Mucosa of stomach (tissue), 1 donor: ENCODE measurements at regions not wholly inside any gene's neighbourhood (a gene's known extent, or its start where the extent isn't known, plus 50 kb on each side); places are given as distances from the start of the nearest gene placed in this dataset.

Experiments used
- H3K27me3 ChIP-seq: one replicate; pipeline ENCODE4 v1.7.0; 2013; ENCODE audit warnings: mild to moderate bottlenecking, low read length; ENCODE audit not compliant: control insufficient read depth, insufficient read depth
- H3K36me3 ChIP-seq: one replicate; pipeline ENCODE4 v1.7.0; 2013; ENCODE audit warnings: low read length; ENCODE audit not compliant: control insufficient read depth, insufficient read depth
- H3K4me1 ChIP-seq: one replicate; pipeline ENCODE4 v1.7.0; 2013; ENCODE audit warnings: mild to moderate bottlenecking, low read length; ENCODE audit not compliant: control insufficient read depth, insufficient read depth
- H3K4me3 ChIP-seq: one replicate; pipeline ENCODE4 v1.7.0; 2013; ENCODE audit warnings: low read length
- H3K9ac ChIP-seq: one replicate; pipeline ENCODE4 v1.7.0; 2013; ENCODE audit warnings: mild to moderate bottlenecking, low read length, moderate library complexity
- H3K9me3 ChIP-seq: one replicate; pipeline ENCODE4 v1.7.0; 2013; ENCODE audit warnings: mild to moderate bottlenecking, low read length, moderate library complexity; ENCODE audit not compliant: control insufficient read depth
- donor health status: Pancreatic carcinoma.

DNA sequence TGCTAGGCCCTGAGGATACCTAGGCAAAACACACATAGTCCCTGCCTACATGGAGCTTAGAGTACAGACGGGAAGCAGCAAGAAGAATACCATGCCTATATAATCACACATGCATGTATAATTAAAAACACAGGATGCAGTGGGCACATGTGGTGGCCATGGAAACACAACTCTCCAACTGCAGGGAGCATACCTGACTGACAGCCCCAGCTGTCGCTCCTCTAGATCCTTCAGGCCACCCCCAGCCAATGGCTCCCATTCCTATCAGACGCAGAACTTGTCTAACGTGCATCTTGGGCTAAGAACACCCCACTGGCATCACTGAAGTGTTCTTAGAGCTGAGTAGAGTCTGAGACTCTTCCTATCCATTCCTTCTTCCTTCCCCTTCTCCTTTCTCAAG lies 125.5 kb upstream of the FRMD4B start:
- no peaks in the 10 kb centered on the region for H3K27me3 ChIP-seq
- no peak overlapping the region for H3K4me3 ChIP-seq
- H3K36me3 ChIP-seq, result no peaks in the 10 kb centered on the region
- no peak overlapping the region for H3K9ac ChIP-seq
- no peaks in the 10 kb centered on the region for H3K4me1 ChIP-seq
- H3K9me3 ChIP-seq, result no peaks in the 10 kb centered on the region

DNA sequence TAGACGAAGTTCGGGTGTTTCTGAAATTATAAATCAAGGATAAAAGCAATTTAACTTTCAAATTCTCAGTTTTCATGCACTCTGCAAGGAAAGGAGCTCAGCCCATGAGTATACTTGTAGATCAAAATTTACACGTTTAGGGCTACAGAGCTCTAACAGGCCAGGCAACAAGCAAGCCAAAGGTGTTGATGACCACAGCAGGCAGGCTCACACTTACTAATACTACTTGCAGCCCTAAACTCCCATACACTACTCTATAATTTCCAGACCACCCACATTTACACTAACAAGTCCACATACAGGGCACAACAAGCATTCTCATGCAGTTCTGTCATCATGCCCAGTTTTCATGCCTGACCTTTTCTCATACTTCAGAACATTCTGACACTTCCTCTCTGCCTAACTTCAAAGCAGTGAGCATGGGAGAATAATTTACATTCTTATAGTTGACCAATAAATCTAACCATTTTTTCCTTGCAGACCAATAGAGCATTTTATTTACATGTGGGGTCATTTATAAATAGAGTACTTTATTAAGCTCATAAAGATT lies 124.7 kb upstream of the FRMD4B start:
- no peak overlapping the region for H3K9ac ChIP-seq
- H3K4me3 ChIP-seq, result no peak overlapping the region
- H3K27me3 ChIP-seq, result no peaks in the 10 kb centered on the region
- no peaks in the 10 kb centered on the region for H3K4me1 ChIP-seq
- H3K36me3 ChIP-seq, result no peaks in the 10 kb centered on the region
- no peaks in the 10 kb centered on the region for H3K9me3 ChIP-seq

DNA sequence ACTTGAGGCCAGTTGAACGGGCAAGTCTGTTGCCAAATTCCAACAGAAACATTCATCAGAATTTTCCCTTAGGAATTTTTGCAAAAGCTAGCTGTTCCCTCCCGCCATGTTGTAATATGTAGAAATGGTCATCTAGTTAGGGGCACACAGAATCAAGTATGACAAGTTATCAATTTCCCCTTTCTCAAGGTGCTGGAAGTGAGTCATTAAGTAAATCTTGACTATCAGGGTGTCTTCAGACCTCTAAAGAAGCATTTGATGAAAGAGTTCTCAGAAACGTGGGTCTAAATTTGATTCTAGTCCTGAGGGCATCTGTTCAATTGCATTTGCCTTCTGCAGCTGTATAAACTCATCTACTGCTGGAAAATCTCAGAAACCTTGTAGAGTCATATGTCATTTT lies 123.4 kb upstream of the FRMD4B start:
- Histone ChIP-seq H3K4me1 (no peaks in the 10 kb centered on the region), H3K4me3 (no peak overlapping the region), H3K9me3 (no peaks in the 10 kb centered on the region), H3K36me3 (no peaks in the 10 kb centered on the region), H3K9ac (no peak overlapping the region), H3K27me3 (no peaks in the 10 kb centered on the region)

DNA sequence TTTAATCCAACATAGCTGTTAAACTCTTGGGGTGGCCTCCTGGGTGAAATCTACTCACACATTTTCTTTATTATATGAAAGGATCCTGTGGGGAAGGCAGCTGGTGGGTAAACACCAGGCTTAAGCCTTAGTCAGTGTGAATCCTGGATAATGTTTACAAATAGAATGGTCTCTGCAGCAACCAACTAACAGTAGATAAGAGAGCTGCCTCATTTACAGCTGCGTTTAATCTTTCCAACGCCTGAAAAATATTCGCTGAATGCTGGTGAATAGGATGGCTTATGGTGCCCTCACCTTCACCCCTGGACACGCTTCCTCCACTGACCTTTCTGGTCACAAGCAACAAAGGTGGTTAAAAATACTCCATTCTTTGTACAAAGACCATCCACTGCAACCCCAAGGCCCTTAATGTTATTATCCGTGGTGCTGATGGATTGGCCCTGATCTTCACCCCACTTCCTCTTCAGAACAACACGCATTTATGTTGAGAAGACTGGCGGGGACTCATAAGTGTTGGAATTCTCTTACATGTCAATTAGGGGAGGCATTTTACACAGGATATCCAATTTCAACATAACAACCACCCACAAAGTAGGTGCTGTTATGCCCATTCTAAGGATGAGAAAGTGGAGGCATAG lies 120.0 kb upstream of the FRMD4B start:
- Histone ChIP-seq H3K9ac (no peak overlapping the region), H3K9me3 (no peaks in the 10 kb centered on the region), H3K4me1 (no peaks in the 10 kb centered on the region), H3K36me3 (no peaks in the 10 kb centered on the region), H3K27me3 (no peaks in the 10 kb centered on the region), H3K4me3 (no peak overlapping the region)

DNA sequence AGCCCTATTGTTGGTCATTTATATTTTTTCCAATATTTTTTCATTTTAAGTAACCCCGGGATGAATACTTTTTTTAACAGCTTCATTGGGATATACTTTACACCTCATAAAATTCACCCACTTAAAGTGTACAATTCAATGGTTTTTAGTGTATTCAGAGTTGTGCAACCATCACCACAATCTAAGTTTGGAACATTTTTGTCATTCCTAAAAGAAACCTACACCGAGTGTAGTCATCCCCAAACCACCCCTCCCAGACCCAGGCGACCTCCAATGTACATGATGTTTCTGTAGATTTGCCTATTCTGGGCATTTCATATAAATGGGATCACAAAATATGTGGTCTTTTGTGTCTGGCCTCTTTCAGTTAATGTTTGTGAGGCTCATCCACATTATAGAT lies 118.3 kb upstream of the FRMD4B start:
- no peak overlapping the region for H3K9ac ChIP-seq

DNA sequence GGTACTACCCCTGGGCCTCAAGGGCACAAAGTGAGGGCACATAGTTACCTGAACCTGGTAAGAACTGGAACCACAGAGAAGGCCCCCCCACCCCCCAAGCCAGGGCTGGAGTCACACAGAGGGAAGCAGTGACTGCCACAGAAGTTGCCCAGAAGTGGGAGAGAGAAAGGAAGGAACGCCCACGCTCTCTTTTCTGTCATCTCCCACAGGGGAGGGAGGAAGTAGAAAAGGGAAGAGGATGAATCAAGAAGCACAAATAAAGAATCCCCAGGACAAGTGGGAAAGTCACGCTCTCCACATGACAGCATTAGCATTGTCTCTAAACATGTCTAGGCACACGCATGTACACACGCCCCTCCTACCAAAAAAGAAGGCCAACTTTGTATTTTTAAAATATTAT lies 114.7 kb upstream of the FRMD4B start:
- Histone ChIP-seq H3K27me3 (no peaks in the 10 kb centered on the region), H3K4me3 (no peak overlapping the region), H3K36me3 (no peaks in the 10 kb centered on the region), H3K9ac (no peak overlapping the region), H3K4me1 (no peaks in the 10 kb centered on the region), H3K9me3 (no peaks in the 10 kb centered on the region)

More for the DNA sequence above, 118.3 kb upstream of the FRMD4B start:
- H3K9me3 ChIP-seq, result no peaks in the 10 kb centered on the region
- H3K4me3 ChIP-seq, result no peak overlapping the region
- no peaks in the 10 kb centered on the region for H3K4me1 ChIP-seq
- no peaks in the 10 kb centered on the region for H3K27me3 ChIP-seq
- H3K36me3 ChIP-seq, result no peaks in the 10 kb centered on the region

DNA sequence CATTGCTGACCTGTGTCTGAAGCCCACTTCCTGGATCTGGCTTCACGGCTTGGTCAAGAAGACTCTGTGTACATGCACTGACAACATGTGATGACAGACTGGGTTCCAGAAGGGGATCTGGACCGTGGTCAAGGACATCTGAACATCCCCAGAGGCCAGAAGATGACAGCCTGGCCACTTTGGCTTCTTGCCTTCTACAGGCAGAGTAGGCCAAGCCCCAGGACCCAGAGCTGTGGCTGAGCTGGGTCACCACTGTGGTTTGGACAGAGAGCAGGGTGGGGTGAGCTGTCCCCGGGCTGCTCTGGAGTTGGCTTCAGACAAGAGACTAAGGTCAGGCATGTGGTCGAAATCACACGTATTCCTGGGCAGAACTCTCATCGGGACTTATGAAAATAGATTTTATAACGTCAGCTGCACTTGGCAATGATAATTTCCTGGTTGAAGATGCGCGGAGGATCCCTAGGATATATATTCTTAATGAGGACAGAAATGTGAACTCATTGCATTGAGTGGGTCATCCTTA lies 114.1 kb upstream of the FRMD4B start:
- Histone ChIP-seq H3K9ac (no peak overlapping the region), H3K4me1 (no peaks in the 10 kb centered on the region), H3K27me3 (no peaks in the 10 kb centered on the region), H3K4me3 (no peak overlapping the region), H3K9me3 (no peaks in the 10 kb centered on the region), H3K36me3 (no peaks in the 10 kb centered on the region)

DNA sequence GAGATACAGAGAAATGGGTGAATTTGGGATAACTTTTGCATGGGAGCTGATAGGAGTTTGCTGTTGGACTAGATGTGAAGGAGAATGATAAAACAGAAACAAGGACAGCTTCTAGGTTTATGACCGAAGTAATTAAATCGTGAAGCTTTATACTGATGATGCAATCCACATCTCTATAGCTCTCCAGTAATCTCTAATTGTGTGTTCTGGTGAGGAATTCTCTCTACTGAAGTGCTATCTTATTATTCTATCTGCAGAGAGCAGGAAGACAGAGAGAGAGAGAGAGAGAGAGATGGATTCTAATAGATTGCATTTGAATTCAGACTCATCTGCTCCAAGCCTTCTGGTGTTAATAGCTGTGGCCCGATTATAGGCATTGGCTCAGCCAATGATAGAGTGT lies 113.5 kb upstream of the FRMD4B start:
- H3K9me3 ChIP-seq, result no peaks in the 10 kb centered on the region
- H3K9ac ChIP-seq, result no peak overlapping the region
- H3K4me1 ChIP-seq, result no peaks in the 10 kb centered on the region
- H3K27me3 ChIP-seq, result no peaks in the 10 kb centered on the region
- no peaks in the 10 kb centered on the region for H3K36me3 ChIP-seq
- no peak overlapping the region for H3K4me3 ChIP-seq

DNA sequence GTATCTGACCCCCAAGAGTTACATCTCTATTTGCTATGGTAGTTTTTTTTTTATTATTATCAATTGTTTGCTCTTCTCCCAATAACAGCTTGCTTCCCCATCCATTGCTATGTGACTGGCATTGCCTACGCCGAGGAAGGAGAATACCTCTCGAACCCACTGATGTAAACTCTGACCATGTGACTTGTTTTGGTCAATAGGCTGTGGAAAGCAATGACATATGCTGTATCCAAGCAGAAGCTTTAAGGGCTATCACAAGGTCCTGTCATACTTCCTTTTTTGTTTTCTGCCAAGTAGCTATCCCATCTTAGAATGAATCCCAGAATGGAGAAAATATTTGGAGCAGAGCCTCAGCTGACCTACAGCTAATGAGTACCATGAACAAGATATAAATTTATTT lies 111.0 kb upstream of the FRMD4B start:
- Histone ChIP-seq H3K4me1 (no peaks in the 10 kb centered on the region), H3K27me3 (no peaks in the 10 kb centered on the region), H3K9me3 (no peaks in the 10 kb centered on the region), H3K36me3 (no peaks in the 10 kb centered on the region), H3K9ac (no peak overlapping the region), H3K4me3 (no peak overlapping the region)

DNA sequence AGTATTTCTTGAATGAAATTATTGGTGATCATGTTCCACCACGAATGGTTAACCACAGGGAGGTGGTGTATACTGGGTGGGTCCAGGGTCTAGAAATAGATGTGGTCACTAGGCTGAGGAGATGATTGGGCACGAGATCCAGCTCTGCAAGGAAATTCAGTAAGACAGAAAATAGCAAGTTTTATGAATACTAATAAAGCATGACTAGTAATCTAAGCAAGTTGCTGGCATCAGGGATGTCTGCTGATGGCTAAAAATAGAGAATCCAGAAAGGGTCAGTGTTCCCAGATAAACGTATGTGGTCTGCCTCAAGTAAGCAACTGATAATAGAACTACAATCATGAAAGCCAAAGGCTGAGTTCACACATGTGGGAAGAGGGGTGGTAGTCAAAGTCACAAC lies 108.3 kb upstream of the FRMD4B start:
- no peaks in the 10 kb centered on the region for H3K9me3 ChIP-seq
- H3K27me3 ChIP-seq, result no peaks in the 10 kb centered on the region
- no peaks in the 10 kb centered on the region for H3K36me3 ChIP-seq
- no peak overlapping the region for H3K4me3 ChIP-seq
- H3K9ac ChIP-seq, result no peak overlapping the region
- H3K4me1 ChIP-seq, result no peaks in the 10 kb centered on the region

DNA sequence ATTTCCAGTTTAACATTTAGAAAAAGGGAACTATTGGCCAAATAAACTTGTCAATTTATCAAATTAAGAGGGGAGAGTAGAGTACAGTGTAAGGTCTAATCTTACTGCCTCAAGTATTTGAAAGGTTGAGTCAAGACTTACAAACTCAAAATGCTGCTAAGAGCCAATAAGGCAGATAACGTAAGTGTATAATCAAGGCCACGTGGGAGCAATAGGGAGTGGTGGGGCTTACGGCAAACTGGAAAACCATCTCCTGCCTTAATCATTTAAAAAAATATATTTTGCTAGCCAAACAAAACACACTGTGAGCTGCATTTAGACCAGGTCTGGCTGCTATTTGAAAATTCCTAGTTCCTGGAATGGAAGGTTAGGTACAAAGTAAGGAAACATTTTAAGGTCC lies 107.3 kb upstream of the FRMD4B start:
- Histone ChIP-seq H3K27me3 (no peaks in the 10 kb centered on the region), H3K9me3 (no peaks in the 10 kb centered on the region), H3K9ac (no peak overlapping the region), H3K4me1 (no peaks in the 10 kb centered on the region), H3K4me3 (no peak overlapping the region), H3K36me3 (no peaks in the 10 kb centered on the region)

DNA sequence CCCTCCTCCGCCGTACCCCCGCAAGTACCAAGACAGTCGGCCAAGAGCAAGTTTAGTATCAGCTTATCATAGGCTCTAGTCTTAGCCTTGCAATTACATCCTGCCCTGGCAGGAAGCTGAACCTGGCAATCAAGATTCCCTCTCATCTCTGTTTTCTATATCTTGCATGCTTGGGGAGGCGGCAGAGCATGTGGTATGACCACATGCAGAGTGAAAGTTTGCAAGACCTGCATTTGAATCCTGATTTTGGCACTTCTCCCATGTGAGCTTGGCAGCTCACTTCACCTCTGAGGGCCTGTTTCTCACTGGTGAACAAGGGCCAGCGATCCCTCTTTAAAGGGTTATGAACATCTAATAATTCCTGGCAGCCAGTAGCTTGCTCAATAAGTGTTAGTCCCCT lies 106.1 kb upstream of the FRMD4B start:
- no peaks in the 10 kb centered on the region for H3K4me1 ChIP-seq
- no peaks in the 10 kb centered on the region for H3K36me3 ChIP-seq
- H3K27me3 ChIP-seq, result no peaks in the 10 kb centered on the region

DNA sequence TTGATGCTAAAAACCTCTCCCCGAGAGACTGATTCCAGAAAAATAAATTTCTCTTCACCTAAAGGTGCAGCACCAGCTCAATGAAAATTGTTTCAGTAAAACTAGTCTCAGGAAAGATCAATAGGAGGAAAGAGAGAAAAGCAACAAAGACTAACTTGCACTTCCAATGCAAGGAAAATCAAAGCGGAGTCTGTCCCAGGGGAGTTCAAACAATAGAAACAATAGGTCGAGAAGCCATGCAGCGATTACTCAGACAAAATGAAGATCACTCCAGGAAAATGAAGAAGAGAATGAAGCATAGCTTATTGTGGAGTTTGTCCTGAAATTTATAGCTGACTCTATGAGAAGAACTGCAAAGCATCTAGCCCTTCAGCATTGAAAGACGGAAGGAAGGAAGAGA lies 105.1 kb upstream of the FRMD4B start:
- Histone ChIP-seq H3K4me1 (no peaks in the 10 kb centered on the region), H3K27me3 (no peaks in the 10 kb centered on the region), H3K9me3 (no peaks in the 10 kb centered on the region), H3K36me3 (no peaks in the 10 kb centered on the region), H3K9ac (no peak overlapping the region), H3K4me3 (no peak overlapping the region)

More for the DNA sequence above, 106.1 kb upstream of the FRMD4B start:
- Histone ChIP-seq H3K4me3 (no peak overlapping the region), H3K9ac (no peak overlapping the region), H3K9me3 (no peaks in the 10 kb centered on the region)
